Stomach (tissue), 8 donors: ENCODE measurements at regions not wholly inside any gene's neighbourhood (a gene's known extent, or its start where the extent isn't known, plus 50 kb on each side); places are given as distances from the start of the nearest gene placed in this dataset.

Source experiments
- DNase-seq, 2 donors: peaks; one replicate each; pipeline versions ENCODE4 v3.0.0 to v3.0.0-alpha.2; 2013 to 2019
- H3K27ac ChIP-seq, 5 donors: fragments of 200-600 bp in 4 of 5; sonication (generic) in 4 of 5; one replicate each; pipeline ENCODE4 v1.5.1; 2013 to 2019; ENCODE audit warnings: mild to moderate bottlenecking in 1 of 5, moderate library complexity in 1 of 5
- H3K27me3 ChIP-seq, 3 donors: fragments of 200-600 bp; sonication (generic); one replicate each; pipeline ENCODE4 v1.5.1; 2017 to 2019; ENCODE audit warnings: mixed run types in 1 of 3
- H3K36me3 ChIP-seq, 4 donors: fragments of 200-600 bp; sonication (generic); 1 replicate in 3 of 4; 2 replicates in 1 of 4; pipeline ENCODE4 v1.5.1; 2016 to 2019
- H3K4me1 ChIP-seq, 4 donors: fragments of 200-600 bp; sonication (generic); one replicate each; pipeline ENCODE4 v1.5.1; 2016 to 2019
- H3K4me3 ChIP-seq, 4 donors: fragments of 200-600 bp; sonication (generic) in 3 of 4; one replicate each; pipeline ENCODE4 v1.5.1; 2016 to 2019; ENCODE audit warnings: mild to moderate bottlenecking in 1 of 4
- H3K9me3 ChIP-seq, 4 donors: fragments of 200-600 bp; sonication (generic); one replicate each; pipeline ENCODE4 v1.5.1; 2016 to 2019
- EP300 ChIP-seq: sonication (generic); formaldehyde crosslinking; IDR thresholded peaks from one replicate; pipeline ENCODE4 v1.6.1; 2017; ENCODE audit warnings: antibody characterized with exemption
- POLR2A ChIP-seq, 4 donors: fragments of 450-650 bp; IDR thresholded peaks; one replicate each; pipeline ENCODE4 v1.6.1; 2016; ENCODE audit warnings: antibody characterized with exemption in 4 of 4, control low read depth in 2 of 4, mild to moderate bottlenecking in 1 of 4, moderate library complexity in 1 of 4
- POLR2AphosphoS5 ChIP-seq, 3 donors: sonication (generic); formaldehyde crosslinking; IDR thresholded peaks; one replicate each; pipeline ENCODE4 v1.6.1; 2016; ENCODE audit warnings: antibody characterized with exemption in 3 of 3
- WGBS, 5 donors: extraction: QIAGEN DNeasy Blood & Tissue Kit in 3 of 5; methylation state at CpG; one replicate each; pipeline versions ENCODE4 v1.1.5 to v1.1.7; 2013 to 2018; 5-methylcytosine and 5-hydroxymethylcytosine counted together
- intact Hi-C: fragments of 100-400 bp; cut with DNase I; formaldehyde crosslinking; loops from one replicate; pipeline ENCODE4 v1.15.1; 2023; ENCODE audit warnings: low total_unique reads
- TF ChIP-seq, protein P1 (sequence below), 7 experiments: fragments of 450-650 bp in 4 of 7; fragments of 200-600 bp in 3 of 7; sonication (generic) in 3 of 7; IDR thresholded peaks; one replicate each; pipeline ENCODE4 v1.5.1; 2016 to 2019; ENCODE audit warnings: antibody characterized with exemption in 7 of 7, control low read depth in 2 of 7, mild to moderate bottlenecking in 1 of 7
- donor health status: healthy with polysubstance abuse.
- donor health status: Bipolar disorder and iron deficiency.
- donor health status: healthy.

GRCh38 chr5:84667576-84667975 lies 282.9 kb upstream of the EDIL3 start:
- intact Hi-C loops, result no loop called here
- Histone ChIP-seq H3K4me1 (no peaks in the 10 kb centered on the region), H3K9me3 (peaks cover 0 to 12% (median 12%) of the 10 kb centered on the region in 4 donors), H3K4me3 (no peak overlapping the region), H3K36me3 (no peaks in the 10 kb centered on the region), H3K27me3 (no peaks in the 10 kb centered on the region), H3K27ac (no peak overlapping the region)
- no peak for DNase-seq
- TF ChIP-seq, protein P1, sequence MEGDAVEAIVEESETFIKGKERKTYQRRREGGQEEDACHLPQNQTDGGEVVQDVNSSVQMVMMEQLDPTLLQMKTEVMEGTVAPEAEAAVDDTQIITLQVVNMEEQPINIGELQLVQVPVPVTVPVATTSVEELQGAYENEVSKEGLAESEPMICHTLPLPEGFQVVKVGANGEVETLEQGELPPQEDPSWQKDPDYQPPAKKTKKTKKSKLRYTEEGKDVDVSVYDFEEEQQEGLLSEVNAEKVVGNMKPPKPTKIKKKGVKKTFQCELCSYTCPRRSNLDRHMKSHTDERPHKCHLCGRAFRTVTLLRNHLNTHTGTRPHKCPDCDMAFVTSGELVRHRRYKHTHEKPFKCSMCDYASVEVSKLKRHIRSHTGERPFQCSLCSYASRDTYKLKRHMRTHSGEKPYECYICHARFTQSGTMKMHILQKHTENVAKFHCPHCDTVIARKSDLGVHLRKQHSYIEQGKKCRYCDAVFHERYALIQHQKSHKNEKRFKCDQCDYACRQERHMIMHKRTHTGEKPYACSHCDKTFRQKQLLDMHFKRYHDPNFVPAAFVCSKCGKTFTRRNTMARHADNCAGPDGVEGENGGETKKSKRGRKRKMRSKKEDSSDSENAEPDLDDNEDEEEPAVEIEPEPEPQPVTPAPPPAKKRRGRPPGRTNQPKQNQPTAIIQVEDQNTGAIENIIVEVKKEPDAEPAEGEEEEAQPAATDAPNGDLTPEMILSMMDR (IDR thresholded peaks at IDR 0.05), result no peak
- TF ChIP-seq EP300 (no peak), POLR2AphosphoS5 (IDR thresholded peaks at IDR 0.05) (no peak), POLR2A (IDR thresholded peaks at IDR 0.05) (no peak)
- whole genome bisulfite sequencing, 5 donors, result 83 to 93% (median 93%) methylated on average over 3 of the region's 3 CpGs

- Histone ChIP-seq H3K27ac (no peak overlapping the region), H3K27me3 (no peaks in the 10 kb centered on the region), H3K4me1 (no peaks in the 10 kb centered on the region), H3K9me3 (peaks cover 0 to 8% (median 2%) of the 10 kb centered on the region in 4 donors), H3K36me3 (no peaks in the 10 kb centered on the region), H3K4me3 (no peak overlapping the region)
- intact Hi-C loops, result no loop called here
- no peak for DNase-seq
- TF ChIP-seq POLR2AphosphoS5 (IDR thresholded peaks at IDR 0.05) (no peak), POLR2A (IDR thresholded peaks at IDR 0.05) (no peak), EP300 (no peak)
- TF ChIP-seq, protein P1 (IDR thresholded peaks at IDR 0.05), result no peak
- WGBS, 5 donors, result 18 to 23% (median 21%) methylated on average over 1 of the region's 1 CpG
Measured at GRCh38 chr5:84650429-84650828, 265.7 kb upstream of the EDIL3 start.

DNA sequence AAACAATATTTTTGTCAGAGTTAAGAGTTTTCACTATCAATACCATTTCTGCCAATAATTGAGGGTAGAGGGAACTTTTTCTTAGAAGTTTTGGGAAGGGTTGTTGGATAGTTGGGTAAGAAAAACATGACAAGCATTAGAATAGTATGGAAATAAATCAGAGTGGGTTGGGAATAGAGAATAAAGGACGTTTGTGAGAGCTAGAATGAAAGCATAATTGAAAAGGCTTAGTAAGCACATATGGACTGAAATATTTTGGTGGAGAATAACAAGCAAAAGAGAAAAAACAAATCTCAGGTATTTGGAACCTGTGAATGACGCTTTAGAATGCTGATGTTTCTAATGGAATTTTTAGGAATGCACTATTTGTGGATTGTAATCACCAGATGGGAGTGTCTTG lies 262.9 kb upstream of the EDIL3 start:
- H3K4me1 ChIP-seq, result no peaks in the 10 kb centered on the region
- no peak for DNase-seq
- H3K36me3 ChIP-seq, result no peaks in the 10 kb centered on the region
- intact Hi-C loops, result no loop called here
- no peak for TF ChIP-seq POLR2A (IDR thresholded peaks at IDR 0.05)
- TF ChIP-seq POLR2AphosphoS5 (IDR thresholded peaks at IDR 0.05), result no peak
- TF ChIP-seq, protein P1 (IDR thresholded peaks at IDR 0.05), result no peak
- TF ChIP-seq EP300, result no peak
- no peak overlapping the region for H3K4me3 ChIP-seq
- 52 to 66% (median 60%) methylated on average over 2 of the region's 2 CpGs for WGBS, 5 donors
- peaks cover 0 to 12% (median 2%) of the 10 kb centered on the region in 4 donors for H3K9me3 ChIP-seq
- H3K27ac ChIP-seq, result no peak overlapping the region
- no peaks in the 10 kb centered on the region for H3K27me3 ChIP-seq

GRCh38 chr5:84642795-84643194 lies 258.1 kb upstream of the EDIL3 start:
- Histone ChIP-seq H3K36me3 (no peaks in the 10 kb centered on the region), H3K9me3 (peaks cover 0 to 12% (median 2%) of the 10 kb centered on the region in 4 donors), H3K27me3 (no peaks in the 10 kb centered on the region), H3K4me1 (no peaks in the 10 kb centered on the region), H3K4me3 (no peak overlapping the region), H3K27ac (no peak overlapping the region)
- TF ChIP-seq, protein P1 (IDR thresholded peaks at IDR 0.05), result no peak
- TF ChIP-seq EP300, result no peak
- no peak for TF ChIP-seq POLR2A (IDR thresholded peaks at IDR 0.05)
- no peak for TF ChIP-seq POLR2AphosphoS5 (IDR thresholded peaks at IDR 0.05)
- no peak for DNase-seq
- intact Hi-C loops, result no loop called here
- WGBS, 5 donors, result 72 to 92% (median 84%) methylated on average over 2 of the region's 2 CpGs
